ENCODE measurements at regions not wholly inside any gene's neighbourhood (a gene's known extent, or its start where the extent isn't known, plus 50 kb on each side); places are given as distances from the start of the nearest gene placed in this dataset.

GRCh38 chr12:69167648-69168165, 71.7 kb upstream of the CPSF6 start:
- TF ChIP-seq EZH2 (IDR thresholded peaks at IDR 0.05) (no peak), POLR2AphosphoS5 (IDR thresholded peaks at IDR 0.05; ENCODE audit: borderline replicate concordance, low read depth, low read length) (no peak), FOXP2 (optimal IDR thresholded peaks at IDR 0.05; ENCODE audit: control extremely low read depth, extremely low read length, insufficient read depth) (no peak)
